ENCODE measurements at regions not wholly inside any gene's neighbourhood (a gene's known extent, or its start where the extent isn't known, plus 50 kb on each side); places are given as distances from the start of the nearest gene placed in this dataset.

DNA sequence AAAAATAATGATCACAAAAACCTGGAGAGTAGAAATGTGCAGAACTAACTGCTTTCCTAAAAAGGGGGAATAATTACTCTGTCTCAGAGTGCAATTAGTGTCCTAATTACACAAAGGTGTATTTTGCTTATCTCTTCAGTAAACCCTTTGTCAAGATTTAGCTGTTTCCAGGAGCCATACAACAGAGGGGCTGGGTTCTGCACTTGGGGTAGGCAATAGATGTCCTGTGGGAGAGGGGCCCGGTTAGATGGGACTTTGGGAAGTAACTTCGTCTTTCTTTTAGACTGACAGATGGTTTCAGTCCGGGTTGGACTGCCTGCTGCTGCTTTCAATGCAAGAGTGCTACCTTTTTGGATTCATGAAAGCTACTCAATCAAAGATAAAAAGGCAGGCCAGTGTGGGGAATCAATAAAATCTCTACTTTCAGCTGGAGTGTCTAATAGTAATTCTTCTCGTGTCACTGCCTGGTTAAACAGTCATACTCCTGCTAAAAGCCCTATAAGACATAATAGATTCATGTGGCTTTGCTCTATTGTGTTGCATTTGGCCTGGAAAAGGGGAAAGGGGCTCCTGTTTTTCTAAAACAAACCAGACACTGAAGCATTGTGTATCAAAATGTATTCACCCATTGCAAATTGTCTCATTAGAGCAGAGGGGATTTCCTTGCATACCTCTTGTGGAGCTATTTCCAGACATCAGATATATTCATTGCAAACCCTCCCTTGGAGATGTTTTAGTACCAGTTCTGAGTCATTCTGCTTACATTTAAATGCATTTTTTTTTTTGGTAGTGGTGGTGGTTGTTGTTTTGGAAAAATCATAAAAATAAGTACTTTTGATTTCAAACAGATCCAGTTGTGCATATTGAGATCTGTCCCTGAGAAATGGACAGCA is 83.3 kb upstream of the PCDH8 start:
- no peaks in the 10 kb centered on the region for H3K27me3 ChIP-seq
- H3K9me3 ChIP-seq: no peaks in the 10 kb centered on the region
- TF ChIP-seq, protein P1, sequence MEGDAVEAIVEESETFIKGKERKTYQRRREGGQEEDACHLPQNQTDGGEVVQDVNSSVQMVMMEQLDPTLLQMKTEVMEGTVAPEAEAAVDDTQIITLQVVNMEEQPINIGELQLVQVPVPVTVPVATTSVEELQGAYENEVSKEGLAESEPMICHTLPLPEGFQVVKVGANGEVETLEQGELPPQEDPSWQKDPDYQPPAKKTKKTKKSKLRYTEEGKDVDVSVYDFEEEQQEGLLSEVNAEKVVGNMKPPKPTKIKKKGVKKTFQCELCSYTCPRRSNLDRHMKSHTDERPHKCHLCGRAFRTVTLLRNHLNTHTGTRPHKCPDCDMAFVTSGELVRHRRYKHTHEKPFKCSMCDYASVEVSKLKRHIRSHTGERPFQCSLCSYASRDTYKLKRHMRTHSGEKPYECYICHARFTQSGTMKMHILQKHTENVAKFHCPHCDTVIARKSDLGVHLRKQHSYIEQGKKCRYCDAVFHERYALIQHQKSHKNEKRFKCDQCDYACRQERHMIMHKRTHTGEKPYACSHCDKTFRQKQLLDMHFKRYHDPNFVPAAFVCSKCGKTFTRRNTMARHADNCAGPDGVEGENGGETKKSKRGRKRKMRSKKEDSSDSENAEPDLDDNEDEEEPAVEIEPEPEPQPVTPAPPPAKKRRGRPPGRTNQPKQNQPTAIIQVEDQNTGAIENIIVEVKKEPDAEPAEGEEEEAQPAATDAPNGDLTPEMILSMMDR (IDR thresholded peaks at IDR 0.05): no peak
- intact Hi-C loops (cut with DNase I; ENCODE audit: low total_unique reads): no loop called here
- no peak overlapping the region for H3K4me3 ChIP-seq
- no peak for DNase-seq
- H3K36me3 ChIP-seq: no peaks in the 10 kb centered on the region
- H3K4me1 ChIP-seq: no peaks in the 10 kb centered on the region
- no peak overlapping the region for H3K27ac ChIP-seq

DNA sequence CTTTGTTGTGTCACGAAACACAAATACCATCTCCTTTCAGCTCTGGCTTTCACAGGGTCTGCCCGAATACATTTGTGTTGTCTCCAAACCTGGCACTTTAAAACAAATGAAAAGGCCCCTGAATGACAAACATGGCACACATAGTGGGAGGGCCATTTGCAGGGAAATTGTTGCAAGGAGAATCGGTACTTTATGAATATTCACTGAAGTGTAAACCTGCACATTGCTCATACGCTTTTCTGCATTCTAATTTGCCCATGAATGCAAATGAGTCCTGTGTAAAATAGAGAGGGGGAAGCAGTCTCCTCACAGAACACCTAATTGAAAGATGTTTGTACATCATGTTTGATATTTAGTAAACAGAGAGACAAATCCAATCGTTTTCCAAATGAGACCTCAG is 82.7 kb upstream of the PCDH8 start:
- Histone ChIP-seq H3K36me3 (no peaks in the 10 kb centered on the region), H3K27ac (no peak overlapping the region), H3K27me3 (no peaks in the 10 kb centered on the region), H3K4me3 (no peak overlapping the region), H3K4me1 (no peaks in the 10 kb centered on the region), H3K9me3 (no peaks in the 10 kb centered on the region)
- intact Hi-C loops (cut with DNase I; ENCODE audit: low total_unique reads): no loop called here
- no peak for DNase-seq
- TF ChIP-seq, protein P1 (IDR thresholded peaks at IDR 0.05): no peak

DNA sequence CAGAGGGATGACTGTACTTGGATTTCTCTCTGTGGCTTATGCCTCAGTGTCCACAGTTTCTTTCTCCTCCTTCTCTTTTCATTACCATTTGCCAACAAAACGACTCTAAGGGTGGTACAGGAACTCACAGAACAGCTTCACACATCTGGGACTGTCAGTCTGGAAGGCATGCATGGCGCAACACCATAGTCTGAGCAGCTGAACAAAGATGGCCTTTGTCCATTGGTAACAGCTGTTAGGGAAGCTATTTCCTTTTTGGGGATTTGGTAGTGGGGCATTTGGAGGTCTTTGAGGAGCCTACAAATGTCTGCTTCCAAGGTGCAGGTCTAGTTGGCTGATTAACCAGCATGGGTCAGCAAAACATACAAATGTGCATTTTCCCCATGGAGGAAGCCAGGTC is 81.4 kb upstream of the PCDH8 start:
- intact Hi-C loops (cut with DNase I; ENCODE audit: low total_unique reads): no loop called here
- Histone ChIP-seq H3K27me3 (no peaks in the 10 kb centered on the region), H3K36me3 (no peaks in the 10 kb centered on the region), H3K27ac (no peak overlapping the region), H3K4me3 (no peak overlapping the region), H3K9me3 (no peaks in the 10 kb centered on the region), H3K4me1 (peaks cover 0 to under 1% (median 0%) of the 10 kb centered on the region in 4 donors)
- DNase-seq: no peak
- TF ChIP-seq, protein P1 (IDR thresholded peaks at IDR 0.05): no peak

DNA sequence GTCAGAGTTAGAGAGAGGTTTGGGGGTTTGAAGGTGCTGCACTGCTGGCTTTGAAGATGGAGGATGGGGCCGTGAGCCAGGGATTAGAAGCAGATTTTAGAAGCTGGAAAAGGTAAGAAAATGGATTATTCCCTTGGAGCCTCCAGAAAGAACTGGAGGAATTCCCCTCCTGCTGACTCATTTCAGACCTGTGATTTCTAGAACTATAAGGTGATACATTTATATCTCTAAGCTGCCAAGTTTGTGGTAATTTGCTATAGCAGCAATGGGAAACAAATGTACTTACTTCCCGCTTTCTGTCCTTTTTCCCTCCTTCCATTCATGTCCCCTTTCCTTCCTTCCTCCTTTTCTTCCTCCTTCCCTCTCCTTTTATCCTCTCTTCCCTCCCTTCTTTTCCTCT is 78.5 kb upstream of the PCDH8 start:
- DNase-seq: no peak
- Histone ChIP-seq H3K27me3 (peaks cover 0 to 5% of the 10 kb centered on the region in 2 donors), H3K4me3 (no peak overlapping the region), H3K36me3 (no peaks in the 10 kb centered on the region), H3K4me1 (peaks cover 0 to 7% (median 0%) of the 10 kb centered on the region in 4 donors), H3K9me3 (no peaks in the 10 kb centered on the region), H3K27ac (no peak overlapping the region)
- TF ChIP-seq, protein P1 (IDR thresholded peaks at IDR 0.05): no peak
- intact Hi-C loops (cut with DNase I; ENCODE audit: low total_unique reads): no loop called here

DNA sequence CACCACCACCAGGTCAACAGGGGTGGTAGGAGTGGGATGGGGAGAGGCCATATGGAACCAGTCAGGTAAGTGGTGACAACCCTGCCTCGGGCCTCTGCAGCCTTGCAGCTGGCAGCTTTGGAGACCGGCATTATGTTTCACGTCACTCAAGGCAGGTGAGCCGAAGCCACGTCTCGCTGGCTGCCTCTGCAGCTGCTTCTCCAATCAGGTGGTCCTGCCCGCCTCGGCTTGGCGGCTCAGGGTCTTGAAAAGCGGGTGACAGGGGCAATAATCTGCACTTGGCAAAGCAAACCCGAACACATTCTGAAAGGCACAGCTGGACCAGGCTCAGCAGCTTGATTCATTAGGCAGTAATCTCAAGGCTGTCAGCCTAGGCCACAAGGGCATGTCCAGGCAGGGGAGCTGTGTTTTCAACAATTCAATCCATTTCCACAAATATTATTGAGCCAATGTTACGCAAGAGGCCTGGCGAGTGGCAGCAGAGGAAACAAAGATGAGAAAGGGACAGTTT is 77.4 kb upstream of the PCDH8 start:
- Histone ChIP-seq H3K4me3 (no peak overlapping the region), H3K4me1 (peaks cover 0 to 7% (median 0%) of the 10 kb centered on the region in 4 donors), H3K36me3 (no peaks in the 10 kb centered on the region), H3K27ac (no peak overlapping the region), H3K9me3 (no peaks in the 10 kb centered on the region), H3K27me3 (peaks cover 0 to 5% of the 10 kb centered on the region in 2 donors)
- no peak for DNase-seq
- intact Hi-C loops (cut with DNase I; ENCODE audit: low total_unique reads): no loop called here
- TF ChIP-seq, protein P1 (IDR thresholded peaks at IDR 0.05): no peak
